SK-N-MC (cell line): ENCODE measurements at regions not wholly inside any gene's neighbourhood (a gene's known extent, or its start where the extent isn't known, plus 50 kb on each side); places are given as distances from the start of the nearest gene placed in this dataset.
"Not testable (repeated sequence)": the region's sequence is repeated elsewhere in the genome, so short reads cannot be mapped to it uniquely, and the experiment has no call there.

Source experiments
- EZH2 ChIP-seq: fragments of 200-600 bp; sonication (generic); IDR thresholded peaks from one replicate; pipeline ENCODE4 v1.6.1; 2017; ENCODE audit warnings: antibody characterized with exemption
- POLR2AphosphoS5 ChIP-seq: IDR thresholded peaks from 2 replicates; pipeline ENCODE4 v1.6.1; 2012; ENCODE audit warnings: mild to moderate bottlenecking, low read depth, low read length, borderline replicate concordance

DNA sequence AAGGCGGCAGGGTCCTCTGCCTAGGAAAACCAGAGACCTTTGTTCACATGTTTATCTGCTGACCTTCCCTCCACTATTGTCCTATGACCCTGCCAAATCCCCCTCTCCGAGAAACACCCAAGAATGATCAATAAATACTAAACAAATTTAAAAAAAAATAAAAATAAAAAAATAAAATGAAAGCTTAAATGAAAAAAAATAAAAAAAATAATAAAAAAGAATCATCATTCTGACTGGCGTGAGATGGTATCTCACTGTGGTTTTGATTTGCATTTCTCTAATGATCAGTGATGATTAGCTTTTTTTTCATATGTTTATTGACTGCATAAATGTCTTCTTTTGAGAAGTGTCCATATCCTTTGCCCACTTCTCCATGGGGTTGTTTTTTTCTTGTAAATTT lies 74.5 kb upstream of the LSAMP start:
- not testable (repeated sequence) for TF ChIP-seq POLR2AphosphoS5, EZH2
